ENCODE measurements at regions not wholly inside any gene's neighbourhood (a gene's known extent, or its start where the extent isn't known, plus 50 kb on each side); places are given as distances from the start of the nearest gene placed in this dataset.
"Not testable (repeated sequence)": the region's sequence is repeated elsewhere in the genome, so short reads cannot be mapped to it uniquely, and the experiment has no call there.

DNA sequence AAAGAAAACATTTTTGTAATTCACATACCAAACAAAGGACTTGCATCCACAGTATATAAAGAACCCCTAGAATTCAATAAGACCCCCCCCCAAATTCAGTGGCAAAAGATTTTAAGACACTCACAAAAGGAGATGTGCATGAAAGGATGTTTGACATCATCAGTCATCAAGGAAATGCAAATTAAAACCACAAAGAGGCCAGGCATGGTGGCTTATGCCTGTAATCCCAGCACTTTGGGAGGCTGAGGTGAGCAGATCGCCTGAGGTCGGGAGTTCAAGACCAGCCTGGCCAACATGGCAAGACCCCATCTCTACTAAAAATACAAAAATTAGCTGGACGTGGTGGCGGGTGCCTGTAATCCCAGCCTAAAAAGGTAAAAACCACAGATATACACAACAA is 61.3 kb downstream of the AIPL1 start:
- not testable (repeated sequence) for DNase-seq

DNA sequence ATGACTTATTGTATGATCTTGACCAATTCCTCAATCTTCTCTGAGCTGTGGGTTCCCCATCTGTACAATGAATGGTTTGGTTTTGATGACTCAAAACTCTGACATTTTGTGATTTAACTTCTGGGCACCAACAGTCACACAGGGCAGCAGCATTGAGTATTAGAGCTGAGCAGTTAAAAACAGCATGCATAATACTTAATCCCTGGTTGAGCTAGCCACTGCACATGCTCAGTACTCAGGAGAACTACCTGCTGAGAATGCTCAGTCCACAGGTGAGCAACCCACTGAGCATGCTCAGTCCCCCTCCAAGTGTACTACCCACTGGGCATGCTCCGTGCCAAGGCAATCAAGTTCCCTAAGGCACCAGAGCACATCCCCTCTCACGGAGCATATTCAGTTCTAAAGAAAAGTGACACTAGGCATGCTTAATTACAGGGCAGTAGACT is 68.7 kb downstream of the AIPL1 start:
- peak; percentile 85 for DNase-seq

- peak; percentile 89 for DNase-seq
Observed at GRCh38 chr17:6365200-6365943, 69.5 kb downstream of the AIPL1 start.

GRCh38 chr17:6361733-6362132 is 73.2 kb downstream of the AIPL1 start:
- DNase-seq, result peak; percentile 15

DNA sequence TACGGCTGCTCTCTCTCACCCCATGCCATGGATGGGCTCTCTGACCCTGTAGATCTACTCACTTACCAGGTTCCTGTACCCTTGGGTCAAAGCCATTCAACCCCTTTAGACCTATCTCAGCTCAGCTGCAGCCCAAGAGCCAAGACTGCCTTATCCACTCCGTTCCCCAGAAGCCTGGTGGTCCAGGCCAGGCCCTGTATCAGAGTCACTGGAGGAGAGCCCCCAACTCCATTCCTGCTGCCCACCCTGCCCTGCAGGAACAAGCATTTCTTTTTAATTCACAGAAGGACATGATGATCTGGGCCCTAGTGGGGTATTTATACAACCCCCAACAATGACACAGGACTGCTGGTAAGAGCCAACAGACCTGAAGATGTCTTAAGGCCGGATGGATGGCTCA is 76.8 kb downstream of the AIPL1 start:
- no peak for DNase-seq

GRCh38 chr17:6356562-6356961 is 78.4 kb downstream of the AIPL1 start:
- no peak for DNase-seq

DNA sequence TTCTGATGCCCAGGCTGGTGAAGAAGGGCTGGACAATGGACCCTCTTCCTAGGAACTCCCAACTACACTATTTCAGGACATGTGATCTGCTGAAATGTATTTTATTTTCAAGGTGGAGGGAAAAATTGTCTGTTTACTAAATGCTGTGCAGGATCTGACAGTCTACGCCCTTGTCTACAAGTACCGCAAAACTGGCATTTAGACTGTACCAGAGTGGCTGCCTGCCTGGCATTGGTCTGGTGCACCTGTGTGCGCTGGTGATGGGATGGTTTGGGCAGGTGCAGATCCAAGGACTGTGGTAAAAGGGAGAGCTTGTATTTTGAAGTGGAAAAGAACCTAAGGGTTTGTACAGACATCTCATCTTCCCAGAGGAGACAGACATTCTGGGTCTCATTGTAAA is 79.7 kb downstream of the AIPL1 start:
- DNase-seq, result no peak

DNA sequence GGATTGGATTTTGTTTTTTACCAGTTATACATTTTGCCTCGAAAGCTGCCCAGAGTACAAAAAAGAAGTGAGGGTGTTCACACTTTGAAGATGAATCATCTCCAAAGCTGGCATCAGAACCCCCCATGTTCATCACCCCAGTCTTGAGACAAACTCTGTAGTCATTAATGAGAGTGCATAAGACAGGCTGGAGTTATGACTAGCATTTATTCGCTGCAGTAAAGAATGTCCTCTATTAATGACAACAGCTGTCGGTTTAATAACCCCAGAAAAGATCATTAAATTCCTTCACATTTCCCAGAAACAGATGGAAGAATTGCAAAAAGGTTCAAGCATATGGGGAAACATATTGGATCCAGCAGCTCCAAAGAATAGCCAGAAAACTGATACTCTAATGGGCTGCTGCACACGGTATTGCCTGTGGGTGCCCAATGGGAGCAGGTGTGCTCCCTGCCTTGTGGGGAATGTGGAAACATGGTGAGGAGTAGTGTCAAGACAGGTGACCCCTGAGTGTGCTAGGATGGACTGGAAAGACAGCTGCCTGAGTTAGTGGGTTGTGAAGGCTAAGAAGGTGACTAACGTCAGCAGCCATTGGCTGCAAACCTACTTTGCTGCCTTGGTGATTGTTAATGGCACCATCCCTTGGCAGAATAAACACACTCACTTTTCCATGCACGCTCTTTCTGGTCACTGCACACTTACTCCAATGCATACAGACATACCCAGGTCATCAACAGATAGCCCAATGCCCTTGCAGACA is 81.9 kb downstream of the AIPL1 start:
- DNase-seq, result no peak

DNA sequence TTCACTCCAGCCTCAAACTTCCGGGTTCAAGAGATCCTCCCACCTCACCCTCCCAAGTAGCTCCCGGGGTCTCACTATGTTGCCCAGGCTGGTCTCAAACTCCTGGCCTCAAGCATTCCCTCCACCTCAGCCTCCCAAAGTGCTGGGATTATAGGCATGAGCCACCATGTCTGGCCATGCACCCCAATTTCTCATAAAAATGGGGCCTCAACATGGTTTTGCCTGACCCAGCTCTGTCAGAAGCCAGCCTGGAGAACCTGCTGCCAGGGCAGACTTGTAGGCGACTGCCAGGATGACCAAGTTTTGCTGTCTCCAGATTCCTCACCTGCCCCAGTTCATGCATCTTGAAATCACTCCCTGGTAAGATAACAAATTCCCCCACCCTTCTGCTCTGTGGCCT is 82.9 kb downstream of the AIPL1 start:
- no peak for DNase-seq

- DNase-seq, result no peak
Observed at GRCh38 chr17:6350806-6351205, 84.1 kb downstream of the AIPL1 start.

GRCh38 chr17:6348891-6349290 is 86.0 kb downstream of the AIPL1 start:
- no peak for DNase-seq

DNA sequence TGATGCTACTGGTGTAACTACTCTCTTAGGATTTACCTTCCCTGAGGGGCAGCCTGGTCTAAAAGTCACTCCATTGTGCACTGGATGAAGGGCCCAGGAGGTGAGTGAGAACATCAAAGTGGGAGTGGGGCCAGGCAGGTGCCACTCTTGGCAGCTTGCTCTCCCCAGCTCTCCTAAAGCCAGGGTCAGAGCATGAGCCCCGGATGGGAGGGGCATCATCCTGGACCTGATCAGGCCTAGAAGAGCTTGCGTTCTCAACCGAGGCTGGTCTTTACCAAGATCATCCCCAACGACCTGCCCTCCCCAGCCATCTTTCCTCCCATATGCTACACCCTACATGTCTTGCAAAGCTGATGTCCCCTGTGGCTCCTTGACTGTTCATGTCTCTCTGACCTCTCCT is 87.1 kb downstream of the AIPL1 start:
- no peak for DNase-seq

DNA sequence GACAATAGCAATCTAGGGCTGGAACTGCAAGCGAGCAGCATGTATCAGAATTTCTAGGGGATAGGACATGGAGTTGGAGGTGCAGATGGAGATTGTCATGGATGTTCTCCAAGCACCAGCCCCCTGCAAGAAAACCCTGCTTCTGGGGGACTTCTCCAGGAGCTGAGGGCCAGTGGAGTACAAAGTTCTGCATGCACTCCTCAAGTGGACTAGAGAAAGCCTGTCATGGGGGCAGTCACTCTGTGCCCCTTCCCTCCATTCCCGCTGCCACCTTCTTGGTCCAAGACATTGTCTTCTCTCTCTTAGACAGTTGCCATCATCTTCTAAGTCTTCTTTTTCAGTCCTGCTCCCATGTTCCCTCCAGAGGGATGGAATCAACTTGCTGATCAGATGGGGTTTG is 87.9 kb downstream of the AIPL1 start:
- DNase-seq, result no peak

GRCh38 chr17:6346156-6346786 is 88.7 kb downstream of the AIPL1 start:
- DNase-seq, result no peak

GRCh38 chr17:6343736-6344135 is 91.2 kb downstream of the AIPL1 start:
- no peak for DNase-seq

DNA sequence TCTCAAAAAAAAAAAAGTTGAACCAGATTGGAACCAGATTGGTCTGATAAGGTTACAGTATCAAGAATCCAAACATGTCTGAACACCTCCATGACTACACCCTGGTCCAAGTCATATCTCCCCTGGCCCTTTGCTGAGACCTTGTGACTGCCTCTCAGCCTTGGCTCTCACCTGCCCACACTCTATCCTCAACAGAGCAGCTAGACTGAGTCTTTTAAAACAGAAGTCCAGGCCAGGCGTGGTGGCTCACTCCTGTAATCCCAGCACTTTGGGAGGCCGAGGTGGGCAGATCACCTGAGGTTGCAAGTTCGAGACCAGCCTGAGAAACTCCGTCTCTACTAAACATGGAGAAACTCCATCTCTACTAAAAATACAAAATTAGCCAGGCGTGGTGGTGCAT is 91.7 kb downstream of the AIPL1 start:
- no peak for DNase-seq

DNA sequence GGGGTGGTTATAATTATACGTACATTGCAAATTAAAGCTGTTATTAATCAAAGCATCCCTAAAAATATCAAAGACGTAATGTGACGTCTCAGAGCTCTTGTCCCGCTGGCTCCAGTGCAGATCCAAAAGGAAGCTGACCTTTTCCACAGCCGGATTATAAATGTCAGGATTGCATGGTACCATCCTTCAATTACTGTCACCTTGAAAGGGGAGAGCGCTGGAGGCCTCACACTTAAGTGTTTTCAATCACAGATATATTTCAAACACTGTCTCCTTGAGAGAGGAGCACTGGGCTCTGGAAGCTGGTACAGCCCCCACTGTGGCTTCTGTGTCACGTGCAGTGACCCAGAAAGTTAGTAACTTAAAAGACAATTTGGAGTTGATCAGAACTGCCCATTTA is 94.2 kb downstream of the AIPL1 start:
- DNase-seq, result no peak

GRCh38 chr17:6334386-6334785 is 100.5 kb downstream of the AIPL1 start:
- DNase-seq, result no peak

GRCh38 chr17:6330936-6331335 is 104.0 kb downstream of the AIPL1 start:
- DNase-seq, result no peak

- no peak for DNase-seq
Observed at GRCh38 chr17:6328279-6328678, 106.6 kb downstream of the AIPL1 start.

GRCh38 chr17:6327007-6327406 is 107.9 kb downstream of the AIPL1 start:
- DNase-seq, result no peak

- DNase-seq, result no peak
Observed at GRCh38 chr17:6326483-6326882, 108.4 kb downstream of the AIPL1 start.

DNA sequence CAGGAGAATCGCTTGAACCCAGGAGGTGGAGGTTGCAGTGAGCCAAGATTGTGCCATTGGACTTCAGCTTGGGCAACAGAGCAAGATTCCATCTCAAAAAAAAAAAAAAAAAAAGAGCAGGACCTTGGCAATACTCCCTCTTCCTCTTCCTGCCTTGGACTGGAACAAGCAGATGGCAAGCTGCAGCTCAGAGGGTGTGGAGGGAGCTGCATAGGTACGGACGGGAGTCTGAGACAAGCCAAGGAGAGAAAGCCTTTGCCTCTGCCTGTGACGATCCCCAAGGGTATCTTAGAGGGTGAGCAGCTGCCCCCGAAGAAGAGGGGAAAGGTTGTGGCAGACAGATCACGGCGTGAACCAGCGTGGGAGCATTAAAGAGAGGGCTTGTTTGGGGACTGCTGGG is 109.2 kb downstream of the AIPL1 start:
- DNase-seq, result no peak

DNA sequence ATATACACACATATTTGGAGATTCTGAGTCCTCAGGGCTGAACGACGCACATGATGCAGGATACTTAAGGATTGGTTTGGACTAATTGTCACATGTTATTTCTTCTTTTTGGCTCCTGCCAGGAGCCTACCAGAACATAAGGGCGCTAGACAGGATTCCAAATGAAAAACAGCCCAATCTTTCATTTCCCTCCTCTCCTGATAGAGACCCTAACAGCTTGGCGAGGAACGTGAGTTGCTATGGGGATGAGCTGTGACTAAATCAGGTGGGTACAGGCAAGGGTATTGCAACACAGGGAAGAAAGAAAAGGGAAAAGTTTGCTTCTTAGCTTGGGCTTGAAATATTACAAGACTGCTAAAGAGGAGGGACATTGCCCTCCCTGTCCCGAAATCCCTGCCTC is 109.9 kb downstream of the AIPL1 start:
- DNase-seq, result no peak

Data from EL (cell line).